ENCODE measurements at regions not wholly inside any gene's neighbourhood (a gene's known extent, or its start where the extent isn't known, plus 50 kb on each side); places are given as distances from the start of the nearest gene placed in this dataset.

DNA sequence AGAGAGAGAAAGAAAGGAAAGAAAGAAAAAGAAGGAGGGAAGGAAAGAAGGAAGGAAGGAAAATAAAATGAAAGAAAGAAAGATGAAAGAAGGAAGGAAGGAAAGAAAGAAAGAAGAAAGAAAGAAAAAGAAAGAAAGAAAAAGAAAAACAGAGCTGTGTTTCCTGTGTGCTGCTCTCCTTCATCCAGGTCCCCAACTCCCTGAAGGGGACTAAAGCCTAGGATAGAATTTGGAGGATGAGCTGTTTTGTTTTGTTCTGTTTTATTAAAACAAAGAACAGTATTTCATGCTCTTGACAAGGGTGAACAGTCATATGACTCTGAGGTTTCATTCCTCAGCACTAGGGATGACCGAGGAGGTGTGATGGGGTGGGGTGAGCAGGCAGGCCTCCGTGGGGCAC, 164.8 kb upstream of the NDN start:
- TF ChIP-seq, protein P1, sequence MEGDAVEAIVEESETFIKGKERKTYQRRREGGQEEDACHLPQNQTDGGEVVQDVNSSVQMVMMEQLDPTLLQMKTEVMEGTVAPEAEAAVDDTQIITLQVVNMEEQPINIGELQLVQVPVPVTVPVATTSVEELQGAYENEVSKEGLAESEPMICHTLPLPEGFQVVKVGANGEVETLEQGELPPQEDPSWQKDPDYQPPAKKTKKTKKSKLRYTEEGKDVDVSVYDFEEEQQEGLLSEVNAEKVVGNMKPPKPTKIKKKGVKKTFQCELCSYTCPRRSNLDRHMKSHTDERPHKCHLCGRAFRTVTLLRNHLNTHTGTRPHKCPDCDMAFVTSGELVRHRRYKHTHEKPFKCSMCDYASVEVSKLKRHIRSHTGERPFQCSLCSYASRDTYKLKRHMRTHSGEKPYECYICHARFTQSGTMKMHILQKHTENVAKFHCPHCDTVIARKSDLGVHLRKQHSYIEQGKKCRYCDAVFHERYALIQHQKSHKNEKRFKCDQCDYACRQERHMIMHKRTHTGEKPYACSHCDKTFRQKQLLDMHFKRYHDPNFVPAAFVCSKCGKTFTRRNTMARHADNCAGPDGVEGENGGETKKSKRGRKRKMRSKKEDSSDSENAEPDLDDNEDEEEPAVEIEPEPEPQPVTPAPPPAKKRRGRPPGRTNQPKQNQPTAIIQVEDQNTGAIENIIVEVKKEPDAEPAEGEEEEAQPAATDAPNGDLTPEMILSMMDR (IDR thresholded peaks at IDR 0.05): no peak
- no peak for TF ChIP-seq POLR2A (IDR thresholded peaks at IDR 0.05)

Data from right lobe of liver (tissue), 4 donors.